ENCODE measurements at regions not wholly inside any gene's neighbourhood (a gene's known extent, or its start where the extent isn't known, plus 50 kb on each side); places are given as distances from the start of the nearest gene placed in this dataset.

DNA sequence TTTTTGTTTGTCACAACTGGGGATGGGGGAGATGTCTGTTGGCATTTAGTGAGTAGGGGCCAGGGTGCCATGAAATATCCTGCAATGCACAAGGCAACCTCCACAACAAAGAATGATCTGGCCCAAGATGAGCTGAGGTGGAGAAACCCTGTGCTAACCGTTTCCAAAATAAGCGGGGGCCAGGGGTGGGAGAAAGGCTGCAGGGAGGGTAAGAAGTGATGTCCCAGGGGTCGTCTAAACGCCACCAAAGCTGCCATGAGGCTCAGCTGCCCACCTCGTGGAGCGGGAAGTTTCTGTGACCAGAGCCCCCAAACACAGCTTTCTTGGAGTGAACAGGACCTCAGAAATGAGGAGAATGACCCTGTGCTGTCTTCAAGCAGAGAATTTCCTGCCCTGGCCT, 76.5 kb upstream of the CDH5 start:
- no peak overlapping the region for H2AFZ ChIP-seq (ENCODE audit: low read length)
- no peaks in the 10 kb centered on the region for H4K20me1 ChIP-seq (ENCODE audit: control insufficient read depth, extremely low read depth, insufficient read depth, low read length)
- no peak for DNase-seq (ENCODE audit: low read depth in 2 of 2)

DNA sequence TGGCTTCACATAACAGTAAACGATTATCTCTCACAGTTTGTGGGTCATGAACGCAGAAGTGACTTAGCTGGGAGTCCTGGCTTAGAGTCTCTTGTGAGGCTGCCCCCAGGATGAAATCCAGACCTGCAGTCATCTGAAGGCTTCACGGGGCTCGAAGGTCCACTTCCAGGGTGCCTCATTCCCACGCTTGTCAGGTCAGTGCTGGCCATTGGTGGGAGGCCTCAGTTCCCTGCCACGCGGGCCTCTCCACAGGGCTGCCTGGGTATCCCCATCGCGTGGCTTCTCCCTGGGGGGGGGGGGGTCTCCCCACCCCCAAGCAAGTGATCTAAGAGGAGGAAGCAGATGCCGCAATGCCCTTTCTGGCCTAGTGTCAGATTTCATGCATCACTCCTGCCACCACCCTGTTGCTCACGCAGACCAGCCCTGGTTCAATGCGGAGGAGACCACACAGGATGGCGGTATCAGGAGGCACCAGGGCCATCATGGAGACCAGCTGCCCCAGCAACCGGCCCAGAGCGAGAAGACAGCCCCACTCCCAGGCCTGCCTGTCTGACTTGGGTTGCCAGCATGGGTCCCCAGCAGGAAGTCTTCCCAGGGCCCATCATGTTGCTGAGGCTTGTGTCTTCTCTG, 77.3 kb upstream of the CDH5 start:
- Histone ChIP-seq H3K4me2 (ENCODE audit: extremely low read depth, insufficient read depth, low read length) (no peak overlapping the region), H3K9me3 (ENCODE audit: control insufficient read depth, insufficient read depth, low read depth, low read length) (no peaks in the 10 kb centered on the region), H3K9ac (ENCODE audit: insufficient read depth, low read length) (no peak overlapping the region), H3K4me3 (replicated peaks in 1 of 4; ENCODE audit: control extremely low read depth in 1 of 4, insufficient read depth in 1 of 4, low read depth in 3 of 4, low read length in 4 of 4) (no peak overlapping the region), H2AFZ (ENCODE audit: low read length) (no peak overlapping the region), H3K27me3 (ENCODE audit: control insufficient read depth, insufficient read depth, low read length) (peaks cover 6% of the 10 kb centered on the region), H3K27ac (ENCODE audit: insufficient read depth, low read length) (no peak overlapping the region), H4K20me1 (ENCODE audit: control insufficient read depth, extremely low read depth, insufficient read depth, low read length) (no peaks in the 10 kb centered on the region), H3K4me1 (ENCODE audit: control insufficient read depth, extremely low read depth, insufficient read depth, low read length) (no peaks in the 10 kb centered on the region), H3K79me2 (ENCODE audit: control insufficient read depth, insufficient read depth, low read length) (no peaks in the 10 kb centered on the region), H3K36me3 (ENCODE audit: control insufficient read depth, insufficient read depth, low read length) (no peaks in the 10 kb centered on the region)
- TF ChIP-seq, protein P1, sequence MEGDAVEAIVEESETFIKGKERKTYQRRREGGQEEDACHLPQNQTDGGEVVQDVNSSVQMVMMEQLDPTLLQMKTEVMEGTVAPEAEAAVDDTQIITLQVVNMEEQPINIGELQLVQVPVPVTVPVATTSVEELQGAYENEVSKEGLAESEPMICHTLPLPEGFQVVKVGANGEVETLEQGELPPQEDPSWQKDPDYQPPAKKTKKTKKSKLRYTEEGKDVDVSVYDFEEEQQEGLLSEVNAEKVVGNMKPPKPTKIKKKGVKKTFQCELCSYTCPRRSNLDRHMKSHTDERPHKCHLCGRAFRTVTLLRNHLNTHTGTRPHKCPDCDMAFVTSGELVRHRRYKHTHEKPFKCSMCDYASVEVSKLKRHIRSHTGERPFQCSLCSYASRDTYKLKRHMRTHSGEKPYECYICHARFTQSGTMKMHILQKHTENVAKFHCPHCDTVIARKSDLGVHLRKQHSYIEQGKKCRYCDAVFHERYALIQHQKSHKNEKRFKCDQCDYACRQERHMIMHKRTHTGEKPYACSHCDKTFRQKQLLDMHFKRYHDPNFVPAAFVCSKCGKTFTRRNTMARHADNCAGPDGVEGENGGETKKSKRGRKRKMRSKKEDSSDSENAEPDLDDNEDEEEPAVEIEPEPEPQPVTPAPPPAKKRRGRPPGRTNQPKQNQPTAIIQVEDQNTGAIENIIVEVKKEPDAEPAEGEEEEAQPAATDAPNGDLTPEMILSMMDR (conservative IDR thresholded peaks at IDR 0.05 in 1 of 2, IDR thresholded peaks at IDR 0.05 in 1 of 2; ENCODE audit: low read depth in 1 of 2, low read length in 2 of 2) = no peak
- no peak for TF ChIP-seq EZH2 (IDR thresholded peaks at IDR 0.05; ENCODE audit: low read length, missing control alignments)
- no peak for DNase-seq (ENCODE audit: low read depth in 2 of 2)

More for the DNA sequence above, 76.5 kb upstream of the CDH5 start:
- no peak overlapping the region for H3K4me3 ChIP-seq (replicated peaks in 1 of 4; ENCODE audit: control extremely low read depth in 1 of 4, insufficient read depth in 1 of 4, low read depth in 3 of 4, low read length in 4 of 4)
- H3K4me2 ChIP-seq (ENCODE audit: extremely low read depth, insufficient read depth, low read length) = no peak overlapping the region
- TF ChIP-seq, protein P1 (conservative IDR thresholded peaks at IDR 0.05 in 1 of 2, IDR thresholded peaks at IDR 0.05 in 1 of 2; ENCODE audit: low read depth in 1 of 2, low read length in 2 of 2) = no peak
- TF ChIP-seq EZH2 (IDR thresholded peaks at IDR 0.05; ENCODE audit: low read length, missing control alignments) = no peak
- no peaks in the 10 kb centered on the region for H3K4me1 ChIP-seq (ENCODE audit: control insufficient read depth, extremely low read depth, insufficient read depth, low read length)
- H3K27ac ChIP-seq (ENCODE audit: insufficient read depth, low read length) = no peak overlapping the region
- H3K27me3 ChIP-seq (ENCODE audit: control insufficient read depth, insufficient read depth, low read length) = peaks cover 6% of the 10 kb centered on the region
- no peaks in the 10 kb centered on the region for H3K79me2 ChIP-seq (ENCODE audit: control insufficient read depth, insufficient read depth, low read length)
- H3K36me3 ChIP-seq (ENCODE audit: control insufficient read depth, insufficient read depth, low read length) = no peaks in the 10 kb centered on the region
- H3K9ac ChIP-seq (ENCODE audit: insufficient read depth, low read length) = no peak overlapping the region
- H3K9me3 ChIP-seq (ENCODE audit: control insufficient read depth, insufficient read depth, low read depth, low read length) = no peaks in the 10 kb centered on the region

DNA sequence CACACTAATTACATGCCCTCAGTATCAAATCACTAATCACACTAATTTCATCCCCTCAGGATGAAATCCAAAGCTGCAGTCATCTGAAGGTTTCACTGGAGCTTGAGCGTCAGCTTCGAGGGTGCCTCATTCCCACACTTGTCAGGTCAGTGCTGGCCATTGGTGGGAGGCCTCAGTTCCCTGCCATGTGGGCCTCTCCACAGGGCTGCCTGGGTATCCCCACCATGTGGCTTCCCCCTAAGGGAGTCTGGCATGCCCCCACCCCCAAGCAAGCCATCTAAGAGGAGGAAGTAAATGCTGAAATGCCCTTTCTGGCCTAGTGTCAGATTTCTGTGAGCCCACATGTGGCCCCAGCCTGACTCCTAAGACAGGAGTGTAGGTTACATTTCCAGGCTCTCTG, 78.6 kb upstream of the CDH5 start:
- H4K20me1 ChIP-seq (ENCODE audit: control insufficient read depth, extremely low read depth, insufficient read depth, low read length) = no peaks in the 10 kb centered on the region
- no peak overlapping the region for H3K4me3 ChIP-seq (replicated peaks in 1 of 4; ENCODE audit: control extremely low read depth in 1 of 4, insufficient read depth in 1 of 4, low read depth in 3 of 4, low read length in 4 of 4)
- H2AFZ ChIP-seq (ENCODE audit: low read length) = no peak overlapping the region
- no peak overlapping the region for H3K27ac ChIP-seq (ENCODE audit: insufficient read depth, low read length)
- H3K9ac ChIP-seq (ENCODE audit: insufficient read depth, low read length) = no peak overlapping the region
- no peaks in the 10 kb centered on the region for H3K9me3 ChIP-seq (ENCODE audit: control insufficient read depth, insufficient read depth, low read depth, low read length)
- H3K36me3 ChIP-seq (ENCODE audit: control insufficient read depth, insufficient read depth, low read length) = no peaks in the 10 kb centered on the region
- H3K4me1 ChIP-seq (ENCODE audit: control insufficient read depth, extremely low read depth, insufficient read depth, low read length) = no peaks in the 10 kb centered on the region
- H3K4me2 ChIP-seq (ENCODE audit: extremely low read depth, insufficient read depth, low read length) = no peak overlapping the region
- no peak for DNase-seq (ENCODE audit: low read depth in 2 of 2)
- no peak for TF ChIP-seq EZH2 (IDR thresholded peaks at IDR 0.05; ENCODE audit: low read length, missing control alignments)
- TF ChIP-seq, protein P1 (conservative IDR thresholded peaks at IDR 0.05 in 1 of 2, IDR thresholded peaks at IDR 0.05 in 1 of 2; ENCODE audit: low read depth in 1 of 2, low read length in 2 of 2) = no peak
- H3K27me3 ChIP-seq (ENCODE audit: control insufficient read depth, insufficient read depth, low read length) = peaks cover 4% of the 10 kb centered on the region
- no peaks in the 10 kb centered on the region for H3K79me2 ChIP-seq (ENCODE audit: control insufficient read depth, insufficient read depth, low read length)
